ENCODE measurements at regions not wholly inside any gene's neighbourhood (a gene's known extent, or its start where the extent isn't known, plus 50 kb on each side); places are given as distances from the start of the nearest gene placed in this dataset.

- Histone ChIP-seq H3K4me2 (ENCODE audit: insufficient read depth, low read length) (no peak overlapping the region), H3K27me3 (ENCODE audit: control insufficient read depth in 2 of 2, insufficient read depth in 2 of 2, low read length in 2 of 2) (no peaks in the 10 kb centered on the region), H3K36me3 (ENCODE audit: control insufficient read depth in 2 of 2, extremely low read depth in 1 of 2, insufficient read depth in 2 of 2, low read length in 2 of 2) (no peaks in the 10 kb centered on the region), H3K4me3 (replicated peaks in 1 of 3; ENCODE audit: insufficient read depth in 1 of 3, low read depth in 1 of 3, low read length in 3 of 3) (no peak overlapping the region), H3K4me1 (ENCODE audit: control insufficient read depth, extremely low read depth, insufficient read depth, low read length) (peaks cover 17% of the 10 kb centered on the region), H3K9ac (replicated peaks; ENCODE audit: extremely low read depth, insufficient read depth, low read length) (no peak overlapping the region), H2AFZ (ENCODE audit: low read depth, low read length) (no peak overlapping the region), H3K9me1 (replicated peaks; ENCODE audit: control insufficient read depth, extremely low read depth, insufficient read depth, low read length) (no peaks in the 10 kb centered on the region), H3K9me3 (replicated peaks; ENCODE audit: control insufficient read depth, insufficient read depth, low read length) (no peaks in the 10 kb centered on the region), H3K27ac (ENCODE audit: insufficient read depth, low read depth, low read length) (no peak overlapping the region), H3K79me2 (ENCODE audit: control insufficient read depth, insufficient read depth, low read length) (no peaks in the 10 kb centered on the region), H4K20me1 (replicated peaks; ENCODE audit: control insufficient read depth, extremely low read depth, insufficient read depth, low read length) (no peaks in the 10 kb centered on the region)
- TF ChIP-seq CTCF (IDR thresholded peaks at IDR 0.05; ENCODE audit: extremely low read depth in 1 of 2, insufficient read depth in 1 of 2, low read depth in 1 of 2, low read length in 2 of 2) = no peak
- no peak for TF ChIP-seq FOS (IDR thresholded peaks at IDR 0.05; ENCODE audit: borderline replicate concordance, insufficient read depth, low read length)
- no peak for TF ChIP-seq JUN (IDR thresholded peaks at IDR 0.05; ENCODE audit: borderline replicate concordance, insufficient read depth, insufficient read length, low read depth)
- no peak for TF ChIP-seq MAX (IDR thresholded peaks at IDR 0.05; ENCODE audit: insufficient read depth, insufficient read length)
- TF ChIP-seq EZH2 (IDR thresholded peaks at IDR 0.05; ENCODE audit: borderline replicate concordance, low read depth, low read length, severe bottlenecking) = no peak
- no peak for TF ChIP-seq MYC (IDR thresholded peaks at IDR 0.05; ENCODE audit: low read depth, low read length)
- no peak for TF ChIP-seq POLR2A (IDR thresholded peaks at IDR 0.05; ENCODE audit: low read depth, low read length)
- TF ChIP-seq POLR2AphosphoS5 (IDR thresholded peaks at IDR 0.05; ENCODE audit: insufficient read depth, low read depth, low read length) = no peak
- no peak for TF ChIP-seq GATA2 (IDR thresholded peaks at IDR 0.05; ENCODE audit: insufficient read depth, insufficient read length, low read depth, low read length)
- intact Hi-C loops (cut with micrococcal nuclease) = no loop called here
- ChIA-PET POLR2A (no interaction called here), CTCF (interaction anchor here (1.1 to 2.4 kb wide), 4 partner anchors 9 to 112 kb away, joined by 4 to 8 read pairs (median 4); no protein-coding TSS in a partner anchor)
- no TSS peak for BruUV-seq (replicated peaks)
- DNase-seq (ENCODE audit: low read depth, low spot score) (no peak), FAIRE-seq (no peak)
- dilution Hi-C loops (cut with MboI; ENCODE audit: extremely low pct_ligation_motif_present, low sequenced_read_pairs) = no loop called here
Measured at GRCh38 chr5:103354446-103354845, 95.9 kb downstream of the MACIR start.

Measured in endothelial cell of umbilical vein (primary cell).